Endothelial cell of umbilical vein (primary cell): ENCODE measurements at regions not wholly inside any gene's neighbourhood (a gene's known extent, or its start where the extent isn't known, plus 50 kb on each side); places are given as distances from the start of the nearest gene placed in this dataset.

Source experiments
- BruUV-seq: library from RNA; stranded (reverse); fragments of 400-500 nt; replicated peaks from 2 replicates; lab custom pipeline; 2021; lab: Mats Ljungman, UMichigan
- CTCF ChIA-PET: fragments of 300-600, 350-600 bp; sonication (Branson Sonifier 250); formaldehyde crosslinking; loops from one replicate; lab custom pipeline; 2021; ENCODE audit warnings: antibody characterized with exemption, inconsistent platforms; lab: Charles Lee
- POLR2A ChIA-PET: fragments of 300-600, 350-600 bp; sonication (Branson Sonifier 250); formaldehyde crosslinking; loops from one replicate; lab custom pipeline; 2021; ENCODE audit warnings: antibody characterized with exemption, inconsistent platforms; lab: Charles Lee
- DNase-seq: peaks from one replicate; pipeline ENCODE4 v3.0.0-alpha.2; 2011; ENCODE audit warnings: low read depth, low spot score
- FAIRE-seq: peaks from 2 replicates; lab custom pipeline; 2011; peaks lifted over from hg19 to GRCh38; lab: Jason Lieb, UNC
- H2AFZ ChIP-seq: 2 replicates; pipeline ENCODE4 v1.6.0; 2012; ENCODE audit warnings: low read depth, low read length, control low read depth, inconsistent platforms
- H3K27ac ChIP-seq: 2 replicates; pipeline ENCODE4 v1.5.1; 2011; ENCODE audit warnings: low read depth, mild to moderate bottlenecking, control low read depth, low read length, moderate library complexity; ENCODE audit not compliant: insufficient read depth
- H3K27me3 ChIP-seq, 2 experiments: 2 replicates each; pipeline versions ENCODE4 v1.6.0 to v1.6.1; 2011; ENCODE audit warnings: low read length in 2 of 2, mixed read lengths in 1 of 2; ENCODE audit not compliant: control insufficient read depth in 2 of 2, insufficient read depth in 2 of 2
- H3K36me3 ChIP-seq, 2 experiments: 2 replicates in 1 of 2; 3 replicates in 1 of 2; pipeline ENCODE4 v1.5.1; 2011; ENCODE audit warnings: low read length in 2 of 2, mild to moderate bottlenecking in 1 of 2, moderate library complexity in 1 of 2; ENCODE audit not compliant: control insufficient read depth in 2 of 2, insufficient read depth in 2 of 2; ENCODE audit errors: extremely low read depth in 1 of 2
- H3K4me1 ChIP-seq: 3 replicates; pipeline ENCODE4 v1.5.1; 2011; ENCODE audit warnings: mild to moderate bottlenecking, low read length; ENCODE audit not compliant: control insufficient read depth, insufficient read depth; ENCODE audit errors: extremely low read depth
- H3K4me2 ChIP-seq: 2 replicates; pipeline ENCODE4 v1.6.1; 2011; ENCODE audit warnings: low read length, control low read depth, mixed read lengths; ENCODE audit not compliant: insufficient read depth
- H3K4me3 ChIP-seq, 3 experiments: fragments of 200-600 bp in 1 of 3; sonication (generic), shearing (Covaris generic) in 1 of 3; replicated peaks in 1 of 3; 2 replicates each; pipeline ENCODE4 v1.5.1; 2011 to 2016; ENCODE audit warnings: control low read depth in 3 of 3, low read length in 3 of 3, mild to moderate bottlenecking in 2 of 3, inconsistent platforms in 1 of 3, low read depth in 1 of 3, moderate library complexity in 1 of 3; ENCODE audit not compliant: insufficient read depth in 1 of 3
- H3K79me2 ChIP-seq: 2 replicates; pipeline ENCODE4 v1.6.0; 2012; ENCODE audit warnings: low read length, inconsistent platforms; ENCODE audit not compliant: control insufficient read depth, insufficient read depth
- H3K9ac ChIP-seq: replicated peaks from 2 replicates; pipeline ENCODE3; 2011; ENCODE audit warnings: low read length, control low read depth; ENCODE audit not compliant: insufficient read depth; ENCODE audit errors: extremely low read depth
- H3K9me1 ChIP-seq: replicated peaks from 3 replicates; pipeline ENCODE4 v1.6.0; 2011; ENCODE audit warnings: mild to moderate bottlenecking, low read length; ENCODE audit not compliant: control insufficient read depth, insufficient read depth; ENCODE audit errors: extremely low read depth
- H3K9me3 ChIP-seq: replicated peaks from 2 replicates; pipeline ENCODE4 v1.5.1; 2012; ENCODE audit warnings: low read length, inconsistent platforms; ENCODE audit not compliant: control insufficient read depth, insufficient read depth
- H4K20me1 ChIP-seq: replicated peaks from 2 replicates; pipeline ENCODE3; 2011; ENCODE audit warnings: mild to moderate bottlenecking, low read length; ENCODE audit not compliant: control insufficient read depth, insufficient read depth; ENCODE audit errors: extremely low read depth
- EZH2 ChIP-seq: IDR thresholded peaks from 2 replicates; pipeline ENCODE4 v1.6.1; 2012; ENCODE audit warnings: borderline replicate concordance, low read depth, mild to moderate bottlenecking, moderate library complexity, low read length, inconsistent platforms; ENCODE audit not compliant: severe bottlenecking
- FOS ChIP-seq: IDR thresholded peaks from 2 replicates; pipeline ENCODE4 v1.6.1; 2011; ENCODE audit warnings: mild to moderate bottlenecking, low read length, moderate library complexity, borderline replicate concordance; ENCODE audit not compliant: insufficient read depth
- GATA2 ChIP-seq: IDR thresholded peaks from 2 replicates; pipeline ENCODE4 v1.7.0; 2011; ENCODE audit warnings: low read depth, mild to moderate bottlenecking, moderate library complexity, mixed read lengths, low read length; ENCODE audit not compliant: insufficient read length, insufficient read depth
- JUN ChIP-seq: IDR thresholded peaks from 2 replicates; pipeline ENCODE4 v1.6.1; 2011; ENCODE audit warnings: borderline replicate concordance, low read depth; ENCODE audit not compliant: insufficient read length, insufficient read depth
- MYC ChIP-seq: IDR thresholded peaks from one replicate; pipeline ENCODE4 v1.6.1; 2011; ENCODE audit warnings: mild to moderate bottlenecking, low read depth, low read length
- POLR2A ChIP-seq: IDR thresholded peaks from 2 replicates; pipeline ENCODE4 v1.6.1; 2012; ENCODE audit warnings: low read depth, mild to moderate bottlenecking, control low read depth, low read length
- POLR2AphosphoS5 ChIP-seq: IDR thresholded peaks from 2 replicates; pipeline ENCODE4 v1.6.1; 2012; ENCODE audit warnings: low read depth, mild to moderate bottlenecking, control low read depth, low read length, moderate library complexity; ENCODE audit not compliant: insufficient read depth
- dilution Hi-C: fragments of 300-500 bp; cut with MboI; formaldehyde crosslinking; loops from one replicate; pipeline ENCODE4 v1.15.0; 2019; ENCODE audit warnings: low sequenced_read_pairs; ENCODE audit not compliant: extremely low pct_ligation_motif_present
- intact Hi-C: fragments of 100-400 bp; cut with micrococcal nuclease; formaldehyde crosslinking; loops from one replicate; pipeline ENCODE4 v1.10.0; 2022
- TF ChIP-seq, protein P1 (sequence below): IDR thresholded peaks from 2 replicates; pipeline ENCODE4 v1.6.1; 2011; ENCODE audit not compliant: insufficient read depth, insufficient read length
- TF ChIP-seq, protein P2 (sequence below), 2 donors: IDR thresholded peaks; 1 replicate in 1 of 2; 2 replicates in 1 of 2; pipeline ENCODE4 v1.5.1; 2011; ENCODE audit warnings: low read length in 2 of 2, mild to moderate bottlenecking in 2 of 2, moderate library complexity in 2 of 2, control low read depth in 1 of 2, inconsistent platforms in 1 of 2, low read depth in 1 of 2; ENCODE audit not compliant: insufficient read depth in 1 of 2; ENCODE audit errors: extremely low read depth in 1 of 2

DNA sequence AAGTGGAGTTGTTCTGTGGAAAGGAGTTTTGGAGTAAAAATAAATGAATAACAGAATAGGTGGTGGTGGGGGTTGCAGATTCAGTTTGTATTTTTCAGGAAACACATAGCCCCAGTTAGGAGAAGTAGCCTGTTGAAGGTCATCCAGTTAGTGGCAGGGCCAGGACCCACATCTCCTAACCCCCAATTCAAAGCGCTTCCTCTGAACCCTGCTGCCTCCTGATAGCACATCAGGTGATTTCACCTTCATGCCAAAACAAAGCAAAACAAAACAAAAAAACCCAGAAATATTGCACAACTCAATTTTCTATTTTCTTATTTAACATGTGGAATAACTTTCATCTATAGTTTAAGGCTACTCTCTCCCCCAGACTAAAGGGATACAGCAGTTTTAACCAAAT is 112.3 kb upstream of the UGP2 start:
- intact Hi-C loops = no loop called here
- Histone ChIP-seq H3K4me2 (no peak overlapping the region), H3K79me2 (no peaks in the 10 kb centered on the region), H3K27ac (no peak overlapping the region), H4K20me1 (no peaks in the 10 kb centered on the region), H2AFZ (no peak overlapping the region), H3K9ac (no peak overlapping the region), H3K9me3 (no peaks in the 10 kb centered on the region), H3K4me3 (no peak overlapping the region), H3K9me1 (no peaks in the 10 kb centered on the region), H3K36me3 (no peaks in the 10 kb centered on the region), H3K27me3 (no peaks in the 10 kb centered on the region), H3K4me1 (peaks cover under 1% of the 10 kb centered on the region)
- TF ChIP-seq EZH2 = no peak
- no peak for TF ChIP-seq MYC
- TF ChIP-seq, protein P1, sequence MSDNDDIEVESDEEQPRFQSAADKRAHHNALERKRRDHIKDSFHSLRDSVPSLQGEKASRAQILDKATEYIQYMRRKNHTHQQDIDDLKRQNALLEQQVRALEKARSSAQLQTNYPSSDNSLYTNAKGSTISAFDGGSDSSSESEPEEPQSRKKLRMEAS = no peak
- TF ChIP-seq, protein P2, sequence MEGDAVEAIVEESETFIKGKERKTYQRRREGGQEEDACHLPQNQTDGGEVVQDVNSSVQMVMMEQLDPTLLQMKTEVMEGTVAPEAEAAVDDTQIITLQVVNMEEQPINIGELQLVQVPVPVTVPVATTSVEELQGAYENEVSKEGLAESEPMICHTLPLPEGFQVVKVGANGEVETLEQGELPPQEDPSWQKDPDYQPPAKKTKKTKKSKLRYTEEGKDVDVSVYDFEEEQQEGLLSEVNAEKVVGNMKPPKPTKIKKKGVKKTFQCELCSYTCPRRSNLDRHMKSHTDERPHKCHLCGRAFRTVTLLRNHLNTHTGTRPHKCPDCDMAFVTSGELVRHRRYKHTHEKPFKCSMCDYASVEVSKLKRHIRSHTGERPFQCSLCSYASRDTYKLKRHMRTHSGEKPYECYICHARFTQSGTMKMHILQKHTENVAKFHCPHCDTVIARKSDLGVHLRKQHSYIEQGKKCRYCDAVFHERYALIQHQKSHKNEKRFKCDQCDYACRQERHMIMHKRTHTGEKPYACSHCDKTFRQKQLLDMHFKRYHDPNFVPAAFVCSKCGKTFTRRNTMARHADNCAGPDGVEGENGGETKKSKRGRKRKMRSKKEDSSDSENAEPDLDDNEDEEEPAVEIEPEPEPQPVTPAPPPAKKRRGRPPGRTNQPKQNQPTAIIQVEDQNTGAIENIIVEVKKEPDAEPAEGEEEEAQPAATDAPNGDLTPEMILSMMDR (IDR thresholded peaks at IDR 0.05; ENCODE audit: extremely low read depth in 1 of 2, insufficient read depth in 1 of 2, low read depth in 1 of 2, low read length in 2 of 2) = no peak
- TF ChIP-seq POLR2A = no peak
- no peak for TF ChIP-seq POLR2AphosphoS5
- no peak for TF ChIP-seq JUN
- TF ChIP-seq GATA2 = no peak
- no peak for TF ChIP-seq FOS
- ChIA-PET CTCF (no interaction called here), POLR2A (no interaction called here)
- no TSS peak for BruUV-seq
- DNase-seq (peak; percentile 19), FAIRE-seq (no peak)
- dilution Hi-C loops = no loop called here
